ENCODE measurements at regions not wholly inside any gene's neighbourhood (a gene's known extent, or its start where the extent isn't known, plus 50 kb on each side); places are given as distances from the start of the nearest gene placed in this dataset.

- TF ChIP-seq CTCF (conservative IDR thresholded peaks at IDR 0.05) (no peak), ZFX (IDR thresholded peaks at IDR 0.05) (no peak)
Observed at GRCh38 chr18:44370861-44371260, 309.8 kb upstream of the SETBP1 start.
